Gastrocnemius medialis (tissue), 4 donors: ENCODE measurements at regions not wholly inside any gene's neighbourhood (a gene's known extent, or its start where the extent isn't known, plus 50 kb on each side); places are given as distances from the start of the nearest gene placed in this dataset.

Source experiments
- CTCF ChIP-seq, 5 experiments: fragments of 450-650 bp in 3 of 5; fragments of 200-600 bp in 2 of 5; sonication (generic) in 2 of 5; IDR thresholded peaks in 4 of 5; conservative IDR thresholded peaks in 1 of 5; 1 replicate in 4 of 5; 2 replicates in 1 of 5; pipeline ENCODE4 v1.5.1; 2016 to 2019; ENCODE audit warnings: antibody characterized with exemption in 5 of 5, mild to moderate bottlenecking in 3 of 5, moderate library complexity in 3 of 5
- POLR2A ChIP-seq, 2 donors: fragments of 450-650 bp; IDR thresholded peaks; one replicate each; pipeline ENCODE4 v1.6.1; 2017; ENCODE audit warnings: antibody characterized with exemption in 2 of 2, mild to moderate bottlenecking in 2 of 2, moderate library complexity in 2 of 2

- TF ChIP-seq CTCF (IDR thresholded peaks at IDR 0.05 in 4 of 5, conservative IDR thresholded peaks at IDR 0.05 in 1 of 5) (no peak), POLR2A (IDR thresholded peaks at IDR 0.05) (no peak)
Observed at GRCh38 chr18:41462946-41463345, 492.1 kb upstream of the PIK3C3 start.
